Adrenal gland (tissue), 5 donors: ENCODE measurements at regions not wholly inside any gene's neighbourhood (a gene's known extent, or its start where the extent isn't known, plus 50 kb on each side); places are given as distances from the start of the nearest gene placed in this dataset.

Source experiments
- POLR2A ChIP-seq, 2 donors: fragments of 450-650 bp; IDR thresholded peaks; one replicate each; pipeline ENCODE4 v1.6.1; 2017; ENCODE audit warnings: antibody characterized with exemption in 2 of 2, mild to moderate bottlenecking in 2 of 2, moderate library complexity in 1 of 2
- TF ChIP-seq, protein P1 (sequence below), 6 experiments: fragments of 450-650 bp in 4 of 6; fragments of 200-600 bp in 2 of 6; sonication (generic) in 1 of 6; IDR thresholded peaks; 1 replicate in 5 of 6; 2 replicates in 1 of 6; pipeline versions ENCODE4 v1.5.1 to v1.8.0; 2016 to 2021; ENCODE audit warnings: antibody characterized with exemption in 6 of 6, mild to moderate bottlenecking in 2 of 6, moderate library complexity in 1 of 6
- donor health status: DM: no; HTN: no; CAD: no.

DNA sequence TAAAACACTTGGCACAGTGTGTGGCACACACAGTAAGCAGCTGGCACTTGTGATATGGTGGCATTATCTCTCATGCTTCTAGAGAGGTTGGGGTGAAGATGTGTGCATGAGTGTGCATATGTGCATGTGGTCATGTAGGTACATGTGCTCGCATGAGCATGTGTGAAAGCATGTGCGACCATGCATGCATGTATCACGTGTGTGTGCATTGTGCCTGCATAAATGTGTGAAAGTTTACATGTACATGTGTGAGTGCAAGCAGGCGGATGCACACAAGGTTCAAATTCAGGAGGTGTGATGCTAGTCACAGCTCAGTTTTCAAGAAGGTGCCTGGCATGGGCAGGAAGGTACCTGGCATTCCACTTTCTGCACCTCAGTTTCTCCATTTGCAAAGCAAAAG is 59.0 kb upstream of the UQCRFS1 start:
- TF ChIP-seq, protein P1, sequence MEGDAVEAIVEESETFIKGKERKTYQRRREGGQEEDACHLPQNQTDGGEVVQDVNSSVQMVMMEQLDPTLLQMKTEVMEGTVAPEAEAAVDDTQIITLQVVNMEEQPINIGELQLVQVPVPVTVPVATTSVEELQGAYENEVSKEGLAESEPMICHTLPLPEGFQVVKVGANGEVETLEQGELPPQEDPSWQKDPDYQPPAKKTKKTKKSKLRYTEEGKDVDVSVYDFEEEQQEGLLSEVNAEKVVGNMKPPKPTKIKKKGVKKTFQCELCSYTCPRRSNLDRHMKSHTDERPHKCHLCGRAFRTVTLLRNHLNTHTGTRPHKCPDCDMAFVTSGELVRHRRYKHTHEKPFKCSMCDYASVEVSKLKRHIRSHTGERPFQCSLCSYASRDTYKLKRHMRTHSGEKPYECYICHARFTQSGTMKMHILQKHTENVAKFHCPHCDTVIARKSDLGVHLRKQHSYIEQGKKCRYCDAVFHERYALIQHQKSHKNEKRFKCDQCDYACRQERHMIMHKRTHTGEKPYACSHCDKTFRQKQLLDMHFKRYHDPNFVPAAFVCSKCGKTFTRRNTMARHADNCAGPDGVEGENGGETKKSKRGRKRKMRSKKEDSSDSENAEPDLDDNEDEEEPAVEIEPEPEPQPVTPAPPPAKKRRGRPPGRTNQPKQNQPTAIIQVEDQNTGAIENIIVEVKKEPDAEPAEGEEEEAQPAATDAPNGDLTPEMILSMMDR (IDR thresholded peaks at IDR 0.05): no peak
- TF ChIP-seq POLR2A (IDR thresholded peaks at IDR 0.05): no peak
